Caco-2 (cell line): ENCODE measurements at regions not wholly inside any gene's neighbourhood (a gene's known extent, or its start where the extent isn't known, plus 50 kb on each side); places are given as distances from the start of the nearest gene placed in this dataset.

Source experiments
- BruUV-seq: library from RNA; stranded (reverse); fragments of 400-500 nt; replicated peaks from 2 replicates; lab custom pipeline; 2021; lab: Mats Ljungman, UMichigan
- CTCF ChIA-PET: fragments of 300-600 bp; sonication (Branson Sonifier 250); formaldehyde crosslinking; loops from one replicate; lab custom pipeline; 2022; ENCODE audit warnings: antibody characterized with exemption; lab: Charles Lee
- POLR2A ChIA-PET: fragments of 300-600 bp; sonication (Branson Sonifier 250); formaldehyde crosslinking; loops from one replicate; lab custom pipeline; 2022; ENCODE audit warnings: antibody characterized with exemption; lab: Charles Lee
- DNase-seq, 2 experiments: peaks; one replicate each; pipeline versions ENCODE4 v3.0.0 to v3.0.0-alpha.2; 2020 to 2022
- H3K27me3 ChIP-seq: replicated peaks from 2 replicates; pipeline ENCODE4 v1.6.0; 2011; ENCODE audit warnings: low read length; ENCODE audit not compliant: control insufficient read depth, insufficient read depth
- H3K36me3 ChIP-seq: 2 replicates; pipeline ENCODE4 v1.5.1; 2011; ENCODE audit warnings: low read length; ENCODE audit not compliant: control insufficient read depth, insufficient read depth
- H3K4me1 ChIP-seq: fragments of 250-450 bp; sonication (Bioruptor Pico); 2 replicates; pipeline ENCODE4 v1.5.1; 2020; ENCODE audit warnings: mild to moderate bottlenecking
- H3K4me3 ChIP-seq: 2 replicates; pipeline ENCODE4 v1.5.1; 2011; ENCODE audit warnings: low read depth, mild to moderate bottlenecking, control low read depth, low read length
- H3K9me3 ChIP-seq: fragments of 250-450 bp; sonication (Bioruptor Pico); 2 replicates; pipeline ENCODE4 v1.5.1; 2020; ENCODE audit warnings: mild to moderate bottlenecking, moderate library complexity
- H3K27ac Mint-ChIP-seq: one replicate; pipeline ENCODE4 v1.8.0; 2022; ENCODE audit warnings: mixed read lengths; ENCODE audit not compliant: unreplicated experiment
- H3K27me3 Mint-ChIP-seq: one replicate; pipeline ENCODE4 v1.8.0; 2022; ENCODE audit warnings: mixed read lengths; ENCODE audit not compliant: insufficient read depth, unreplicated experiment
- H3K36me3 Mint-ChIP-seq: one replicate; pipeline ENCODE4 v1.8.0; 2022; ENCODE audit warnings: mild to moderate bottlenecking, mixed read lengths; ENCODE audit not compliant: insufficient read depth, unreplicated experiment
- H3K4me1 Mint-ChIP-seq: one replicate; pipeline ENCODE4 v1.8.0; 2022; ENCODE audit warnings: low read depth, mixed read lengths; ENCODE audit not compliant: unreplicated experiment
- H3K4me3 Mint-ChIP-seq: one replicate; pipeline ENCODE4 v1.8.0; 2022; ENCODE audit warnings: mild to moderate bottlenecking, moderate library complexity, mixed read lengths; ENCODE audit not compliant: unreplicated experiment
- H3K9me3 Mint-ChIP-seq: one replicate; pipeline ENCODE4 v1.8.0; 2022; ENCODE audit warnings: mixed read lengths; ENCODE audit not compliant: unreplicated experiment
- intact Hi-C: fragments of 100-400 bp; cut with micrococcal nuclease; formaldehyde crosslinking; loops from one replicate; pipeline ENCODE4 v1.10.0; 2022; ENCODE audit not compliant: unreplicated experiment
- TF ChIP-seq, protein P1 (sequence below), 2 experiments: fragments of 200-600 bp in 1 of 2; IDR thresholded peaks; 1 replicate in 1 of 2; 2 replicates in 1 of 2; pipeline versions ENCODE4 v1.5.1 to v1.8.0; 2011 to 2022; ENCODE audit warnings: antibody characterized with exemption in 1 of 2, control low read depth in 1 of 2, inconsistent platforms in 1 of 2, low read depth in 1 of 2, low read length in 1 of 2, mild to moderate bottlenecking in 1 of 2, moderate library complexity in 1 of 2; ENCODE audit not compliant: insufficient read depth in 1 of 2, severe bottlenecking in 1 of 2, unreplicated experiment in 1 of 2

DNA sequence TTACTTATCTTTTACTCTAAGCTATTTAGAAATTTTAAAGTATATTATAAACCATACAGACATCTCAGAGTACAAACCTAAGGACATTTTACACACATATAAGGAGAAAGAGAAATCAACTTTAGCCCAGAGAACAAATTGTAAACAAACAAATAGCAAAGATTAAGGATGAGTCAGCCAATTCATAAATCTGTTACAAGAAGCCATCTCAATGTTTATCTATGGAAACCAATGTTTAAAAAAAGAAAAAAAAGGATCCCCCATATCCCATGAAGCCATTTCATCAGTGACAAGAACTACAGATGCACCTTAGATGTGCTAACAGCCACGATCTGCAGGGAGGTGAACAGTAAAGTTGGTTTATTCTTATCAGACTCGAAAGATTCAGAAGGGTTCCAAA is 437.1 kb downstream of the SHQ1 start:
- TF ChIP-seq, protein P1, sequence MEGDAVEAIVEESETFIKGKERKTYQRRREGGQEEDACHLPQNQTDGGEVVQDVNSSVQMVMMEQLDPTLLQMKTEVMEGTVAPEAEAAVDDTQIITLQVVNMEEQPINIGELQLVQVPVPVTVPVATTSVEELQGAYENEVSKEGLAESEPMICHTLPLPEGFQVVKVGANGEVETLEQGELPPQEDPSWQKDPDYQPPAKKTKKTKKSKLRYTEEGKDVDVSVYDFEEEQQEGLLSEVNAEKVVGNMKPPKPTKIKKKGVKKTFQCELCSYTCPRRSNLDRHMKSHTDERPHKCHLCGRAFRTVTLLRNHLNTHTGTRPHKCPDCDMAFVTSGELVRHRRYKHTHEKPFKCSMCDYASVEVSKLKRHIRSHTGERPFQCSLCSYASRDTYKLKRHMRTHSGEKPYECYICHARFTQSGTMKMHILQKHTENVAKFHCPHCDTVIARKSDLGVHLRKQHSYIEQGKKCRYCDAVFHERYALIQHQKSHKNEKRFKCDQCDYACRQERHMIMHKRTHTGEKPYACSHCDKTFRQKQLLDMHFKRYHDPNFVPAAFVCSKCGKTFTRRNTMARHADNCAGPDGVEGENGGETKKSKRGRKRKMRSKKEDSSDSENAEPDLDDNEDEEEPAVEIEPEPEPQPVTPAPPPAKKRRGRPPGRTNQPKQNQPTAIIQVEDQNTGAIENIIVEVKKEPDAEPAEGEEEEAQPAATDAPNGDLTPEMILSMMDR (IDR thresholded peaks at IDR 0.05; ENCODE audit: insufficient read depth in 1 of 2, low read depth in 1 of 2, low read length in 1 of 2, severe bottlenecking in 1 of 2, unreplicated experiment in 1 of 2): no peak
- DNase-seq: no peak
- Mint-ChIP-seq H3K27ac (no peak overlapping the region), H3K27me3 (no peaks in the 10 kb centered on the region), H3K4me1 (peaks cover 7% of the 10 kb centered on the region), H3K4me3 (no peak overlapping the region), H3K9me3 (no peaks in the 10 kb centered on the region), H3K36me3 (no peaks in the 10 kb centered on the region)
- intact Hi-C loops: no loop called here
- ChIA-PET CTCF (no interaction called here), POLR2A (no interaction called here)
- Histone ChIP-seq H3K9me3 (no peaks in the 10 kb centered on the region), H3K27me3 (no peaks in the 10 kb centered on the region), H3K4me3 (no peak overlapping the region), H3K36me3 (no peaks in the 10 kb centered on the region), H3K4me1 (peaks cover 33% of the 10 kb centered on the region)
- no TSS peak for BruUV-seq

DNA sequence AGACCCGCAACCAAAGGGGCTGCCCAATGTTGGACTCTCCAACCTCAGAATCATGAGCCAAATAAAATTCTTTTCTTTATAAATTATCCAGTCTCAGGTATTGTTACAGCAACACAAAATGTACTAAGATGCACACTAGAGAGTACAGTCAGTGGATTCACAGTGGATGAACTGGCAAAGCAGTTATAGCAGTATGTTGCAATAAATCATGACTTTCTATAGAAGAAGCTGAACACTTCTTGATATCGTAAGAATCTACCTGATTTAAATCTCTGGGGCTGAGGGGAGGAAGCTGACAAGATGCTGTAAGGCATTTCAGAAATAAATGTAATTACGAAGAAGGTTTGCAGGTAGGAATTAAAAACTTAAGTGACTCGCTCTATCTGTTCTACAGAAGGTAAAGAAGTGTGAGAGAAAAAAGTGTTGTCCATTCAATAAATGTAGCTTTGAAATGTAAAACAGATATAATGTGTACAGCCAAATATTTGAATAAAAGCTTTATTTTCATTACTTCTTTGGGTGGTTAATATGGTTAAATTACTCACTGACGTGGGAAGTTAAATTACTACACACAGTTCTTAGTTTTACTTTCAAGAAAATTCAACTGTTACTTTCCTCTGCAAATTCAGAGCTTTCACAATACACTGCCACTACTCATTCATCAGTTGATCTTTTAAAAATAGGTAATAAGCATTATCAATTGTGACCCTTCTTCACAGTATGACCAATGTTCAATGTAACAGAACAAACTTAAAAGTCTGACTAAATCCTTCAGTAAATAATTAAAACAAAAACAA is 439.1 kb downstream of the SHQ1 start:
- intact Hi-C loops: no loop called here
- peaks cover 18% of the 10 kb centered on the region for H3K4me1 Mint-ChIP-seq
- no peaks in the 10 kb centered on the region for H3K9me3 Mint-ChIP-seq
- ChIA-PET CTCF (no interaction called here), POLR2A (interaction anchor here (0.6 kb wide), 1 partner anchor 34 kb away, joined by 3 read pairs; no protein-coding TSS in a partner anchor)
- no TSS peak for BruUV-seq
- no peaks in the 10 kb centered on the region for H3K36me3 Mint-ChIP-seq
- Histone ChIP-seq H3K4me3 (no peak overlapping the region), H3K9me3 (no peaks in the 10 kb centered on the region), H3K36me3 (no peaks in the 10 kb centered on the region), H3K27me3 (no peaks in the 10 kb centered on the region), H3K4me1 (peaks cover 30% of the 10 kb centered on the region)
- no peak overlapping the region for H3K27ac Mint-ChIP-seq
- no peaks in the 10 kb centered on the region for H3K27me3 Mint-ChIP-seq
- TF ChIP-seq, protein P1 (IDR thresholded peaks at IDR 0.05; ENCODE audit: insufficient read depth in 1 of 2, low read depth in 1 of 2, low read length in 1 of 2, severe bottlenecking in 1 of 2, unreplicated experiment in 1 of 2): no peak
- no peak for DNase-seq
- no peak overlapping the region for H3K4me3 Mint-ChIP-seq

DNA sequence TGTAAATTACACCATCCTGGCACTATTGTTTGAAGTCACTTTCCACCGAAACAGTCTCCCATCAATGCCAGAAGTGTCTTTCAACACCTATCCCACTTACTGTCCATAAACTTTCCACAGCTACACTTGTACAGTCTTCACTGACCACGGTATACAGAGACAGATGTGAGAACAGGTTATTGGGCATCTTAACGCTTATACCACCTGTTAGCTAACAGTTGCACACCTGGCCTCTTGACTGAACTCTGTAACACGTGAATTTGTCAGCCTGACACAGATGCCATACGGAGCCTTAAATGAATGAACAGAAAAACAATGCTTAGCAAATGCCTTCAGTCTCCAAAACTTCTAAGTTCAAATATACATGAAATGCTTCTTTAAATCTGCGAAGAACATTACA is 440.5 kb downstream of the SHQ1 start:
- Mint-ChIP-seq H3K27ac (no peak overlapping the region), H3K4me3 (no peak overlapping the region), H3K27me3 (no peaks in the 10 kb centered on the region), H3K4me1 (peaks cover 18% of the 10 kb centered on the region), H3K36me3 (no peaks in the 10 kb centered on the region), H3K9me3 (no peaks in the 10 kb centered on the region)
- TF ChIP-seq, protein P1 (IDR thresholded peaks at IDR 0.05; ENCODE audit: insufficient read depth in 1 of 2, low read depth in 1 of 2, low read length in 1 of 2, severe bottlenecking in 1 of 2, unreplicated experiment in 1 of 2): no peak
- Histone ChIP-seq H3K36me3 (no peaks in the 10 kb centered on the region), H3K9me3 (no peaks in the 10 kb centered on the region), H3K4me3 (no peak overlapping the region), H3K27me3 (no peaks in the 10 kb centered on the region), H3K4me1 (peaks cover 30% of the 10 kb centered on the region)
- intact Hi-C loops: no loop called here
- ChIA-PET CTCF (no interaction called here), POLR2A (no interaction called here)
- no TSS peak for BruUV-seq
- DNase-seq: no peak
